ENCODE measurements at regions not wholly inside any gene's neighbourhood (a gene's known extent, or its start where the extent isn't known, plus 50 kb on each side); places are given as distances from the start of the nearest gene placed in this dataset.
"Not testable (repeated sequence)": the region's sequence is repeated elsewhere in the genome, so short reads cannot be mapped to it uniquely, and the experiment has no call there.

GRCh38 chr14:51598924-51599600 is 52.6 kb upstream of the FRMD6 start:
- H3K4me3 ChIP-seq (ENCODE audit: low read depth, low read length); H3K9ac ChIP-seq (ENCODE audit: low read depth, low read length); H3K9me3 ChIP-seq (ENCODE audit: control insufficient read depth, insufficient read depth, low read length); H3K27ac ChIP-seq (ENCODE audit: low read depth, low read length); H3K36me3 ChIP-seq (ENCODE audit: control insufficient read depth, insufficient read depth, low read length); H3K27me3 ChIP-seq (ENCODE audit: control insufficient read depth, insufficient read depth, low read length): not testable (repeated sequence)
- peaks cover 22% of the 10 kb centered on the region for H3K4me1 ChIP-seq (ENCODE audit: control insufficient read depth, insufficient read depth, low read length)

GRCh38 chr14:51600658-51601057 is 51.1 kb upstream of the FRMD6 start:
- H3K9me3 ChIP-seq (ENCODE audit: control insufficient read depth, insufficient read depth, low read length), result no peaks in the 10 kb centered on the region
- no peak overlapping the region for H3K4me3 ChIP-seq (ENCODE audit: low read depth, low read length)
- H3K9ac ChIP-seq (ENCODE audit: low read depth, low read length), result no peak overlapping the region
- H3K4me1 ChIP-seq (ENCODE audit: control insufficient read depth, insufficient read depth, low read length), result peaks cover 25% of the 10 kb centered on the region
- H3K36me3 ChIP-seq (ENCODE audit: control insufficient read depth, insufficient read depth, low read length), result no peaks in the 10 kb centered on the region
- H3K27ac ChIP-seq (ENCODE audit: low read depth, low read length), result no peak overlapping the region
- H3K27me3 ChIP-seq (ENCODE audit: control insufficient read depth, insufficient read depth, low read length), result no peaks in the 10 kb centered on the region
